Right kidney (tissue), 1 donor: ENCODE measurements at regions not wholly inside any gene's neighbourhood (a gene's known extent, or its start where the extent isn't known, plus 50 kb on each side); places are given as distances from the start of the nearest gene placed in this dataset.

ENCODE experiments used
- DNase-seq: peaks from one replicate; pipeline ENCODE4 v3.0.0-alpha.2; 2016

DNA sequence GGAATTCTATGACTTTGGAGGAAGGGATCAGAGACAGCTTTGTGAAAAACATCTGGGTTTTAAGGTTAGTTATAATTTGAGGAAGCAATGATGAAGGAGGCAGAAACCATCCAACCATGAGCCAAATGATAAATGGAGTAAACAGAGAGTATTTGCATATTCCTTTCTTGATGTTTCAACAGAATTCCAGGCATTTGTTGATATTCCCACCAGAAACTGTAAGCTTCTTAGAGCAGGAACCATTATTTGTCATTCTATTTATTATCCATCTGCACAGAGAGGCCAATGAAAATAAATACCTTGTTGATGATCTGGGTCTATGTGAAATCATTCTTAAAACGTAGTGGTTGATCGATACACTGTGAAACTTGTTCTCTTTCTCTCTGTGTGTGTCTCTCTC is 715.3 kb downstream of the INHBA start:
- DNase-seq, result no peak

DNA sequence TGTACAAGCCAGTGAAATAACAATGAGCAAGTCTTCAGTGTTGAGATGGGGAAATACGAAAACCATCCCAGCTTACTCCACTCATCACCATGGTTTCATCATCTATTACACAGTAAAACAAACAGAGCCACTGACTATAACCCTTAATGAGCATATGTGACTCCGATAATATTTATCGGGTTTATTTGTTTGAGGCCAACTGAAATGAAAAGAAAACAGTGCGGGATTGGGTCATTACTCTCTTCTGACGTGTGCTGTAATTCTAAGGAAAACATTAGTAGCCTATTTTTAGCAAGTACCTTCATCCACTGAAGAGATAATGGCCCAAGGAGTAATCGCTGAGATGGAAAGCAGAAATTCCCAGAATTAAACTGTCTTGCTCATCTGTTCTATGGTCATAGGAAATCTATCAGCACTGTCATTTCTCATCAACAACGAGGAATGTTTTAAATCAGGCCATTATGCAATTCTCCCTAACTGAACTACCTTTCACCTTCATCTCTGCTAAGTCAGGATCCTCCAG is 716.5 kb downstream of the INHBA start:
- no peak for DNase-seq

DNA sequence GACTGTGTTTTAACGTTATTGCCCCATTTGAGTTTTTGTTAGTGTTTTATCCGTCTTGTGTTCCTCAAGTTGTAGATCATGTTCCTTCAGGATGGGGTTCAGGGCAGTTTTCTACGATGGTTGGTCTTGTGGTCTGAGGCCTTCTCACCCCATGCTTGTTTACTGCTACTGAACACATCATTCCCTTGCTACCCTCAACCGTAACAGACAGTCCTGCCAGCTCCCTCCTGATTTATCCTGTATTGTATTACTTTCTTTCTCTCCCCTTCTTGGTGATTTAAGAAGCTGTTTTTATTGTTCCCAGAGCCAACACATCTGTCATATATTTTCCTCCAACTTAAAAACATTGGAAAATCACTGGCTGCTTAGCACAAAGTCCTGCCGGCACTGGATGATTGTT is 719.8 kb downstream of the INHBA start:
- DNase-seq, result peak; percentile 26

DNA sequence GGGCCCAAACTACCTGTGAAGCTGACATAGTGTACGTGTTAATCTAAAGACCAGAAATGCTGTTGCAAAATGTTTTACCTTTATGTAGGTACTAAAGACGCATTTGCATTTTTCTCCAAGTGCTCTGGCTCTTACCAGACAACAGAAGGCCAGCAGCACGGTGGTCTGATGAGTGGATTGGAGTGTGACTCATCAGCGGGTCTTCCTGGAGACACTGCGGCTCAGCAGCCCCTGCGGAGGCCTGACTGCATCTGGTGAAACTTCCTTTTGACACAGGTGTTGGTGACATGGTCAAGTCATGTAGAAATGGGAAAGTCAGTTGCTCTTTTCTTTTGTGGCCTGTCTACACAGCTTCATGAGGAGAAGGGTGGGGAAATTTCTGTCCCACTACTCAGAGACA is 723.6 kb downstream of the INHBA start:
- DNase-seq, result no peak

DNA sequence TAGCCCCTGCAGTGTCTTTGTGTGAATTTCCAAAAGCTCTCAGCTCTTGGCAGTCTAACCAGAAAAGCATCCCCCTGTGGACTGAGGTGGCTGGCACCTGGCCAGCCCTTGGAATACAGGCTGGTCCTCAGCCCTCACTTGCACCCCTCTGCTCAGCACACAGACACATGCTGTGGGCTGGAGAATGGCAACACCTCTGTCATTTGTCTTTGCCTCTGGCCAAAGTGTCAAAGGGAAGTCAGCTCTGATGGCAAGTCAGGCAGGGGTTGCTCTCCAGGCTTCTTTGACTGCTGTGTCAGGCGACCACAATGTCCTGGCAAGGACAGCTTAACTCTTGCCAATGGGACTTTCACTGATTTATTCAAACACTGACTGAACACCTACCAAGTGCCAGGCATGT is 724.8 kb downstream of the INHBA start:
- DNase-seq, result no peak

DNA sequence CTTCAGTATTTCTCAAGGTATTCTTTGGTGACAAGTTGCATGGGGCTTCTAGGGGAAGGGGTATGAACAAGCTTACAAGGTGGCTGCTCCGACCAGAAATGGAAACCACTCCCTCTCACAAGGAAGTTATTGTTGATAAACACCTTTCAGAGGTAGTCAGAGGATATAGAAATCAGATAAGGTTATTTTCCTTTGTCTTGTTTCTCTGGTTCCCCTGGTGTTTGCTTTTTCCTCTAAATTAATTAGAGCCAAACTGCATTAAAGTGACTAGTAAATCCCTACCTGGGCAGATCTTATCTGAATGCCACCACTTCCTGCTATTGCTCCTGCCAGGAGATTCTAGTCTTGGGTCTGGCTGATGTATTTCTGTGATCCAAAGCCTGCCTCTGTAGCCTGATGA is 725.4 kb downstream of the INHBA start:
- DNase-seq, result no peak

DNA sequence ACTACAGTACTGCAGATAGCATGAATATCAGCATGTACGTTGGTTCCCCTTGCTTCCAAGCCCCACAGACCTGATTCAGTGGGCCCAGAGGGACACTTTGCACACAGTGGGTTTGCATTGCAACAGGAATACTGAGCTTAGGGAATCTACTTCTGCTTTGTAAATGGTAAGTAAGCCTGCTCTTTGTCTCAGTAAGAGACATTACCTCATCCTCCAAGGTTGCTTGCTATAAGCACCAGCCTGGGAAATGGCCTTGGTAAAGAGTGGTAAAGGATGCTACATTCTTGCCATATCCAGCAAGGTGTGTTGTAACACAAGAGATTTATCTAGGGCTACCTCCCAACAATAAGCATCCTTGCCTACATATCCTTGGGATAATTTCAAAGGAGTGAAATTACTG is 730.5 kb downstream of the INHBA start:
- DNase-seq, result no peak

DNA sequence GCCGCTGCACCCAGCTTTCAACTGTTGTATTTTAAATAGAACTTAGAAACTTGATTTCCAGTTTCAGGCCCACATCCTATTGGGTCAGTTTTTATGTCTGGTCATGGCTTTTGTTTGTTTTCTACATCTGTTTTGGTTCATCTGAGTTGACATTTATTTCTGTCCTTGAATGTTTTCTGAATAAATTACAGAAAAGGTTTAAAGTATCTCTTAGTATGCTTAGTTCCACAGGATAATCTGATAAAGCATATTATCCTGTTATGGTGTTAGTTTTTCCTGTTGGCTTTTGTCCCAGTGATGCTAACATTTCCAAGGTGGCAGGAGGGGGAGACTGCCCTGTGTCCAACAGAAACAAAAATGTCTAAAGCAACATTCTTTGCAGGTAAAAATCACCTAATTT is 733.2 kb downstream of the INHBA start:
- DNase-seq, result no peak

DNA sequence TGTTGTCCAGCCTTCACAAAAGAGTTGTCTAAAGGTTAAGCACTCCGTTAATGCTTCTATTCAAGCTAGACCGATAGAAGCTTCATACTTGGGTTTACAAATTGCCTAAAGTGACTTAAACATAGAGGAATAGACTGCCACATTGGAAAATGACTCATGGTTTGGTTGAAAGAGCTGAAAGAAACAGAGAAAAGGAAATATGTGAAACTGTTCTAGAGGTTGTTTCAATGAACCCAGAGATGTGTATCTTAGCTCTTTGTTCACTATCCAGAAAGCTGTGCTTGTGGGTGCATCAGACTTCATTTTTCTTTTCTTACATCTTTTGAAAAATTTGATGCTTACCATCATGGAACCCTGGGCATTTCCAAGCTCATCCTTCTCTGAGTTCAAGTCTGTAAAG is 736.2 kb downstream of the INHBA start:
- no peak for DNase-seq

DNA sequence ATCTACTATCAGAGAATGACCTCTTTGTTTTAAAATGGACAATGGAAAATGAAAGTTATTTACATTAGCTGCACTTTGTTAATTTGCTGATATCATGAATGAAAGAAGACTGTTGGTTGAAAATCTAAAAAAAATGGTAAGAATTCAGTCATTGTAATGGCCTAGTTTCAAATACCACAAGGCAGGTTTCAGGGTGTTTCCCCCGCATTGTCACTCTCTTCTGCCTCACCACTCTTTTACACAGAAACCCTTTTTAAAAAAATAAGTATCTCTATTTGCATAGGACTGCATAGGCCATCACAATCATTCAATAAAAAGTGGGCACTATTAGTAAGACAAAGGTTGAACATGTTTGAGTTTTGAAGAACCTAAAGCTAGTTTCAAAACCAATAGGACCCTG is 737.1 kb downstream of the INHBA start:
- no peak for DNase-seq

DNA sequence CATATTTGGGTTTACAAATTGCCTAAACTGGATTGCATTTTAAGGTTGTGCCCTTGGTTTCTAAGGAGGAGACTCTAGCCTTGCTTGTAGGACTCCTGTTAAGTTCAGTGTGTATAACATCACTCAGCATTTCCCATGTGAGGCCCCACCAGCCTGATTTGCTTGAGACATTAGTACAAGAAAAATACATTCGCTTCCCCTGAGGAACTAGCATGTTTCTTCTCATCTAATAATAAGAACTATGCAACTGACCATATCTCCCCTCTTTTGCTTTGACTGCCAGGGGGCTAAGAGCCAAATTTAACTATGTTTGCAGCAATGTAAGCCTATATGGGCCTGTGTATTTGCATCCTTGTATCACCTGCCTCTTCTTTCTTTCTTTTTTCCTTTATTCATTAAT is 737.9 kb downstream of the INHBA start:
- no peak for DNase-seq

DNA sequence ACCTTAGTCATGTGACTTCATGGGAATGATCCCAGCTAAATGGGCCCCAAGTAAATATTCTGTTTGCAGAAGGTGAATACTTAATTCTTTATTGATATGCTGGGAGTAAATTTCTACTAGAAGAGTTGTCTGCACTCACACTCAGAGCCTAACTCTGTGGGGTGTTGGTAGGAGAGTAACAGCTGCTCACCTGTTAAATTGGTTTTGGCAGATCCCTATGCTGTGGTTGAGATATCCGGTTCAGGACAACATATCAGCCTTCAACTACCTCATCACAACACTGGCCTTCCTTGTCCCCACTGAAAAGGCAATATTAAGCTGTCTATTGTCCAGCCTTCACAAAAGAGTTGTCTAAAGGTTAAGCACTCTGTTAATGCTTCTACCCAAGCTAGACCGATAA is 738.3 kb downstream of the INHBA start:
- DNase-seq, result no peak

DNA sequence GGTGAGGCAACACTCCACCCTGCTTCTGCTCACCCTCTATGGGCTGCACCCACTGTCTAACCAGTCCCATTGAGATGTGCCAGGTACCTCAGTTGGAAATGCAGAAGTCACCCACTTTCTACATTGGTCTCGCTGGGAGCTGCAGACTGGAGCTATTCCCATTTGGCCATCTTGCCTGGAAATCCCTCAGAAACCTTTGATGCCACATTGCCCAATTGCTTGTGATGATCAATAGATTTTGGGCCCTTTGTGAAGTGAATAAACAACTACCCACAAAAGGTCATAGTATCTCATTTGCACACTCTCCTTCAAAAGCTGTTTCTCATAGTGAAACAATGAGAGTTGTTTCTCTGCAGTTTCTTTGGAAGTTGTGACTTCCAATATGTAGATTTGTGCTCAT is 742.9 kb downstream of the INHBA start:
- no peak for DNase-seq

DNA sequence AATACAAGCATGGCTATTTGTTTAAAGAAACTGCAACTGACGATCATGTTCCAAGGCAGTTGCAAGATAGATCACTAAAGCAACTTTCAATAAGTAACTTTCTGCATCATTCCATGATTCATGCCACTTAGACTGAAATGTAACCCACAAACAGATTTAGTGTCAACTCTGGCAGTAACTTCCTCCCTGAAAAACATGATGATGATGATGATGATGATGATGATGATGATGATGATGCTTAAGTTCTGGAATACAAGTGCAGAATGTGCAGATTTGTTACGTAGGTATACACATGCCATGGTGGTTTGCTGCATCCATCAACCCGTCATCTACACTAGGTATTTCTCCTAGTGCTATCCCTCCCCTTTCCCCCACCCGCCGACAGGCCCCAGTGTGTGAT is 754.7 kb downstream of the INHBA start:
- DNase-seq, result no peak

DNA sequence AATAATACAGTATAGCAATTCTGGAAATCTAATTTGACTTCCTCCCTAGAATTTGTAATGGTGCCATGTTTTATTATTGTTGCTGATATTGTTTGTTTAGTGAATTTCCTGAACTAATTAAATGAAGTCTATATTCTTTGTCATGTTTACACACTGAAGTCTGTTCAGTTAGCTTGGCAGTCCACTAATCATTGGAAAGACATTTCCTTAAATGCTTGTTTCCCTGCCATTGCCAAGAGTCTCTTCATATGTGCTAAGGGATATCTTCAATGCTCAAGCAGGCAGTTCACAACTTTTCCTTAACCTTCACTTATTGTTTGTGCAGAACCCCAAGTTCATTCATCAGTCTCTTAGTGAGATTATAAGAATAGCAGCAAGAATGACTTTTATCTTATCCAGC is 755.3 kb downstream of the INHBA start:
- DNase-seq, result no peak

DNA sequence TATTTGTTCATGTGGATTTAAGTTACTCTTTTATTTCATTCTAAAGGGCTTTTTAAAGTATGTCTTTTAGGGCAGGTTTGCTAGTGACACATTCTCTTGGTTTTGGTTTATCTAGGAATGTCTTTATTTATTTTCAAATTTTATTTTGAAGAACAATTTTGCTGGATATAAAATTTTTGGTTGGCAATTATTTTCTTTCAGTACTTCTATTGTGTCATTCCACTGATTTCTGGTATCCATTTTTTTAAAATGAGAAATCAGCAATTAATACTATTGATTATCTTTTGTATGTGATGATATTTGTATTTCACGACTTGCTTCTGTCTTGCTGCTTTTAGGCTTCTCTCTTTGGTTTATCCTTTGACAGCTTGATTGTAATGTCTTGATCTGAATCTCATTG is 756.3 kb downstream of the INHBA start:
- DNase-seq, result no peak

DNA sequence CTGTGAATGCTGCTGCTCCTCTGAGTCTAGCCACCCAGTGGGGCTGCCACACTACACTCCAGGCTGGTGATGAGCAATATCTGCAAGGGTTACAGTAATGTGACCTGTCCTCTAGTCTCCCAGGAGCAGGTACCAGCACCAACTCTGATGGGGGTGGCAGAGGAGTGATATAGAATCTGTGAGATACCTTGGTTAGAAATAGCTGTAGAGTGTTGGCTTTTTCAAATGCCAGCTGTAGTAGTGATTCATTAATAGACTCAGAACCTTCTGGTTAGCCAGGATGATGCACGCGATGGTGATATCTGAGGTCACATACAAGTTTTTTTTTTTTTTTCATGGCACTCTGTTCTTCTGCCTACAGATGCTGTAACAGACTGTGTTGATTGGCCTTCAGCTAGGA is 757.1 kb downstream of the INHBA start:
- no peak for DNase-seq

DNA sequence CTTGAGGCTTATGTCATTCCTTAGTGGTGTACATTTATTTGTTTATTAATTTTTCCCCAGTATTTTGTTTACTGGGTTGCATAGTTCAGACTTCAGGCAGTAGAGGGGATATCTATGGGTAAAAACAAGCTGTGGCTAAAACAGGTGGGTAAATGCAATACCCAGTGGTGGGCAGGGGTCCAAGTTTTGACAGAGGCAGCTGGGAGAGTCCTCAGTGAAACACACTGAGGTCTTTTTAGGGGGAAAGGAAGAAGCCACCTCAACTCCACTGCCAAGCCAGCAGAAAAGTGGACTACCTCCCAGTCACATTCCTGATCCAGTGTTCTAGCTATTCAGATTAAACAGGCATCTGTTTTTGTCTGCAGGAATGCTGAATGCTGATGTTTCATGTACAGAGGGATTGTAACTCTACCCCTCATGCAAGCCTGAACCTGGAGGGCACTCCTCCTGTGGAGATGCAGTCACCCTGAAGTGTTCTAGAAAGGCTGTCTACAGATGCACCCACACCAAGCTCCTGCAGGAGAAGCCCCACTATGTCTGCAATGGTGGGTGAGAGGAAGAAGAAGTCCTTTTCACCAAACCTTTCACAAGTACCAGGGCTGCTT is 757.8 kb downstream of the INHBA start:
- DNase-seq, result no peak

DNA sequence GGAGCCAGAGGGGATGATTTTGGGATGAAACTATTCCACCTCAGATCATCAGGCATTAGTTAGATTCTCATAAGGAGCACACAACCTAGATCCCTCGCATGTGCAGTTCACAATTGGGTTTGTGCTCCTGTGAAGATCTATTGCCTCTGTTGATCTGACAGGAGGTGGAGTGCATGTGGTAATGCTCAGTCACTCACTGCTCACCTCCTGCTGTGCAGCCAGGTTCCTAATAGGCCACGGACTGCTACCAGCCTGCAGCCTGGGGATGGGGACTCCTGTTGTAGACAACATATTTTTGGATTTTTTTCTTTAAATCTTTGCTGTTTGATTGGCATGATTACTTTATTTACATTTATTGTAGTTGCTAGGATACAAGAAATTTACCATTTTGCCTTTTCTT is 765.0 kb downstream of the INHBA start:
- no peak for DNase-seq

DNA sequence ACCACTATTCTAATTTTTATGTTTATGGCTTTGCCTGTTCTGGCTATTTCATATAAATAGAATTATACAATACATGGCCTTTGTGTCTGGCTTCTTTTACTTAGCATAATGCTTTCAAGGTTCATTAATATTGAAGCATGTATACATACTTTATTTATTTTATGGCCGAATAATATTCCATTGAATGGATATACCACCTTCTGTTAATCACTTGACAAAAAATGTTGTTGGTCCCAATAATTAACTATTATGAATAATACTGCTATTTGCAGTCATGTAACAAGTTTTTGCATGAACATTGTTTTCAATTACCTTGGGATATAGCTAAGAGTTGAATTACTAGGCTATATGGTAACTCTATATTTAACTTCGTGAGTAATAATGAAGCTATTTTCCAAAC is 767.5 kb downstream of the INHBA start:
- no peak for DNase-seq

DNA sequence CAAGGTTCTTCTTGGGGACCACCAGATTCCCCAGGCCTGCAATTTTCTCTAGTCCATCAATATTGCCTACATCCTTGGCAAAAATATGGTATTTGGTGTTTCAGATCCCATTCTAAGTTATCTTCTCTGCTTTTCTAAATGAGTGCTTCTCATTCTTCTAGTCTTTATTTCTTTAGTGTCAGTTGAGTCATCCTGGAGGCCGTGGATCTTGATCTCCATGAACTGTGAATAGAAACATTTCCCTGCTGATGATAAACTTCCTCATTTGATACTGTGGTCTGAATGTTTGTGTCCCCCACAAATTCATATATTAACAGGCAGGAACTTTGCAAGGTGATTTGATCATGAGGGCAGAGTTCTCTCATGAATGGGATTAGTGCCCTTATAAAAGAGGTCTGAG is 779.3 kb downstream of the INHBA start:
- no peak for DNase-seq

DNA sequence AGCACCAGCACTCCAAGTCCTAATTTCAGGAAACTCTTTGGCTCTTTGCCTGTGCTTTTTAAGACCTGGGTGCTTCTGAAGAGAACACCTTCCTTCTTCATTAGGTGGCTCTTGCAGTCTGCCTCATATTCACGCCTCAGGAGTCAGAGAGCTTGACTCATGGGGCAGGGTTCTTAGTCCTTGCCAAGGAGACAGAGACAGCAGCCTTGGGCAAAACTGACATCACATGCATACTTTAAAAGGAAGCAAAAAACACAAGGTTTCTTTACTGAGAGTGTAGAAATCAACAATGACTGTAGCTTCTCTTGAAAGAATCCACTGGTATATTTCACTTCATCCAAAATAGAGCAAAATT is 780.6 kb downstream of the INHBA start:
- no peak for DNase-seq

DNA sequence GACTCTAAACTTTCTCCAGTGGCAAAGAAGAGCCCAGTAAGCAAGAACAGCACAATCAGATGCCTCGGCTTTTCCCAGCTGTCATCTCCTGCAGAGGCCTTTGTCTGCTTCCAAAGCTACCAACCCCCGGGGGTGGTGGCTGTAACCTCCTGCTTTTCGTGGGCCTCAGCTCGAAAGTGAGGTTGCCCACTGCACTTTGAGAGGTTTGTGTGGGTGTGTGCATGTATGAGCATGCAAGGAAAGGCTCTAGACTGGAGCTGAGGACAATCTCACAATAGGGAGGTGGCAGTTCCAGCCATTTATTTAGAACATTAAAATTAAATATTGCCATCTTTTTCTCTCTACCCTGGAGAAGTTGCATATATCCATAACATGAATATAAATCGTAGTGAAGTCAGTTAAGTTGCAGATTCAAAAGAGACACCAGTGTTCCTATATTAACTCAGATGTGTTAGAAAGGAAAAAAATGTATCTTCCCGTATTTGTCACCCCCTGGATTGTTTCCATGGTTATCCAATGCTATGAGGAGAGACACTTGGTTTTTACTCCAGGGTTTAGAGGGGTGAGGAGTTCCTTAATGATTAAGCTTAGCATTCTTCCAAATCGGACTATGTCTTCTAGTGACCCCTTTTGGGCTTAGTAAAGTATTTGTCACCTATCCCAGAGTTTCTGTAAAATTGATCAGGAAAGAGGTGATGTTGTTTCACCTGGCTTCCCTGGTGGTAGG is 781.1 kb downstream of the INHBA start:
- DNase-seq, result no peak

DNA sequence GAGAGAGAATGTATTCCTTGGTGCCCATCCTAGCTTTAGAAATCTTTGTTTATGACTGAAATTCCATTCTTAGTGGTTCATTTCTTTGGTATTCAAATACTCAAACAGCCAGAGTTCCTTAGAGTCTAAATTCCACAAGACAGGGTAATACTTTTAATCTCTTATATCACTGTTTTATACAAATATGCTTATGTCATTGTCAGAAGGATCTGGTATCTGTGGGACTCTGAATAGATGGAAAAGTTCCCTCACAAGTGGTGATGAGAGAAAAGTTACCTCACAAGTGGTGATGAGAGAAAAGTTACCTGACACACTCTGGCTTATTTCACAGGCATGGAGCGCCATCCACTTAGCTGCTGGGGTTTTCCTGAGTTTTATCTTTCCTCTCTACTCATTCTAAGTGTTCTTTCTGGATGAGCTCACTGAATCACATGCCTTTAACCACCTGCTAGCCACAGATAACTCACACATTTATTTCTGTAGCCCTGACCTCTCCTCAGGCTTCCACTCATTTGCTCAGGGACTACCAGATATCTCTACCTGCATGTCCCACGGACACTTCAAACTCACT is 784.0 kb downstream of the SUGCT start:
- DNase-seq, result no peak
